ENCODE measurements at regions not wholly inside any gene's neighbourhood (a gene's known extent, or its start where the extent isn't known, plus 50 kb on each side); places are given as distances from the start of the nearest gene placed in this dataset.

- H3K27me3 ChIP-seq (ENCODE audit: control insufficient read depth in 3 of 3, insufficient read depth in 3 of 3, low read length in 2 of 3) = peaks cover 0 to 5% (median 0%) of the 10 kb centered on the region in 3 donors
- ATAC-seq (ENCODE audit: insufficient read depth, low FRiP score) (no peak), DNase-seq (no peak)
- H3K9ac ChIP-seq (ENCODE audit: insufficient read depth in 1 of 2, low read length in 2 of 2) = no peak overlapping the region
- no peak overlapping the region for H3K27ac ChIP-seq (ENCODE audit: low read depth in 1 of 2, low read length in 1 of 2)
- 82 to 84% methylated on average over 8 of the region's 8 CpGs for WGBS, 2 donors
- H3K9me3 ChIP-seq (ENCODE audit: control insufficient read depth in 4 of 4, insufficient read depth in 3 of 4, low read length in 3 of 4) = peaks cover 0 to 4% (median 0%) of the 10 kb centered on the region in 4 donors
- no peaks in the 10 kb centered on the region for H3K4me1 ChIP-seq (ENCODE audit: control insufficient read depth in 5 of 5, insufficient read depth in 5 of 5, low read length in 5 of 5)
- TF ChIP-seq, protein P1, sequence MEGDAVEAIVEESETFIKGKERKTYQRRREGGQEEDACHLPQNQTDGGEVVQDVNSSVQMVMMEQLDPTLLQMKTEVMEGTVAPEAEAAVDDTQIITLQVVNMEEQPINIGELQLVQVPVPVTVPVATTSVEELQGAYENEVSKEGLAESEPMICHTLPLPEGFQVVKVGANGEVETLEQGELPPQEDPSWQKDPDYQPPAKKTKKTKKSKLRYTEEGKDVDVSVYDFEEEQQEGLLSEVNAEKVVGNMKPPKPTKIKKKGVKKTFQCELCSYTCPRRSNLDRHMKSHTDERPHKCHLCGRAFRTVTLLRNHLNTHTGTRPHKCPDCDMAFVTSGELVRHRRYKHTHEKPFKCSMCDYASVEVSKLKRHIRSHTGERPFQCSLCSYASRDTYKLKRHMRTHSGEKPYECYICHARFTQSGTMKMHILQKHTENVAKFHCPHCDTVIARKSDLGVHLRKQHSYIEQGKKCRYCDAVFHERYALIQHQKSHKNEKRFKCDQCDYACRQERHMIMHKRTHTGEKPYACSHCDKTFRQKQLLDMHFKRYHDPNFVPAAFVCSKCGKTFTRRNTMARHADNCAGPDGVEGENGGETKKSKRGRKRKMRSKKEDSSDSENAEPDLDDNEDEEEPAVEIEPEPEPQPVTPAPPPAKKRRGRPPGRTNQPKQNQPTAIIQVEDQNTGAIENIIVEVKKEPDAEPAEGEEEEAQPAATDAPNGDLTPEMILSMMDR (IDR thresholded peaks at IDR 0.05; ENCODE audit: control extremely low read depth, extremely low read depth) = no peak
- H3K4me3 ChIP-seq = no peak overlapping the region
- H3K36me3 ChIP-seq (ENCODE audit: control insufficient read depth in 4 of 4, insufficient read depth in 4 of 4, low read length in 4 of 4) = no peaks in the 10 kb centered on the region
Measured at GRCh38 chr19:32231020-32231419, 114.4 kb upstream of the ZNF507 start.

GRCh38 chr19:32231691-32232090 is 113.7 kb upstream of the ZNF507 start:
- H3K9me3 ChIP-seq (ENCODE audit: control insufficient read depth in 4 of 4, insufficient read depth in 3 of 4, low read length in 3 of 4) = peaks cover 0 to 4% (median 0%) of the 10 kb centered on the region in 4 donors
- H3K36me3 ChIP-seq (ENCODE audit: control insufficient read depth in 4 of 4, insufficient read depth in 4 of 4, low read length in 4 of 4) = no peaks in the 10 kb centered on the region
- DNase-seq = no peak
- 87 to 94% methylated on average over 6 of the region's 6 CpGs for WGBS, 2 donors
- H3K27me3 ChIP-seq (ENCODE audit: control insufficient read depth in 3 of 3, insufficient read depth in 3 of 3, low read length in 2 of 3) = peaks cover 0 to 5% (median 0%) of the 10 kb centered on the region in 3 donors
- TF ChIP-seq, protein P1 (IDR thresholded peaks at IDR 0.05; ENCODE audit: control extremely low read depth, extremely low read depth) = no peak
- H3K4me3 ChIP-seq = no peak overlapping the region
- no peak overlapping the region for H3K27ac ChIP-seq (ENCODE audit: low read depth in 1 of 2, low read length in 1 of 2)
- ATAC-seq (ENCODE audit: insufficient read depth, low FRiP score) = no peak
- H3K9ac ChIP-seq (ENCODE audit: insufficient read depth in 1 of 2, low read length in 2 of 2) = no peak overlapping the region
- no peaks in the 10 kb centered on the region for H3K4me1 ChIP-seq (ENCODE audit: control insufficient read depth in 5 of 5, insufficient read depth in 5 of 5, low read length in 5 of 5)

DNA sequence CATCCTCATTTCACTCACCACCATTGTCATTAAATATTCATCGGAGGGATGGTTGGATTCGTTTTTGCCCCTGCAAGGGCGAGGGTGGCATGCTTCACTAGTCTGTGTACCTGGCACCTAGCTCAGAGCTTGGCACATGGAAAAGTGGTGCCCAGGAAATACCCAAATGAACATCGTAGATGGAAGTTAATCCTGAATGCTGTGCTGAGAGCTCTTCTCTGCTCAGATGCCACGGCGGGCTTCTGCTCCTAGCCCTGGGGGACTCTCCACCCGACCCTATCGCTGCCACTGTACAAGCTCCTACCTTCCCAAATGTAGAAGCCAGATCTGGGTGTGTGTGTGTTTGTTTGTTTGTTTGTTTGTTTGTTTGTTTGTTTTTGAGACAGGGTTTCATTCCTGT is 113.0 kb upstream of the ZNF507 start:
- Histone ChIP-seq H3K27me3 (ENCODE audit: control insufficient read depth in 3 of 3, insufficient read depth in 3 of 3, low read length in 2 of 3) (peaks cover 0 to 5% (median 0%) of the 10 kb centered on the region in 3 donors), H3K4me1 (ENCODE audit: control insufficient read depth in 5 of 5, insufficient read depth in 5 of 5, low read length in 5 of 5) (no peaks in the 10 kb centered on the region), H3K9ac (ENCODE audit: insufficient read depth in 1 of 2, low read length in 2 of 2) (no peak overlapping the region), H3K36me3 (ENCODE audit: control insufficient read depth in 4 of 4, insufficient read depth in 4 of 4, low read length in 4 of 4) (no peaks in the 10 kb centered on the region), H3K9me3 (ENCODE audit: control insufficient read depth in 4 of 4, insufficient read depth in 3 of 4, low read length in 3 of 4) (peaks cover 0 to 4% (median 0%) of the 10 kb centered on the region in 4 donors), H3K4me3 (no peak overlapping the region), H3K27ac (ENCODE audit: low read depth in 1 of 2, low read length in 1 of 2) (no peak overlapping the region)
- TF ChIP-seq, protein P1 (IDR thresholded peaks at IDR 0.05; ENCODE audit: control extremely low read depth, extremely low read depth) = no peak
- DNase-seq (no peak), ATAC-seq (ENCODE audit: insufficient read depth, low FRiP score) (no peak)
- WGBS, 2 donors = 89 to 95% methylated on average over 6 to 8 of the region's 8 CpGs

GRCh38 chr19:32233091-32233490 is 112.3 kb upstream of the ZNF507 start:
- ATAC-seq (ENCODE audit: insufficient read depth, low FRiP score) (no peak), DNase-seq (no peak)
- Histone ChIP-seq H3K9me3 (ENCODE audit: control insufficient read depth in 4 of 4, insufficient read depth in 3 of 4, low read length in 3 of 4) (peaks cover 0 to 5% (median 0%) of the 10 kb centered on the region in 4 donors), H3K36me3 (ENCODE audit: control insufficient read depth in 4 of 4, insufficient read depth in 4 of 4, low read length in 4 of 4) (no peaks in the 10 kb centered on the region), H3K4me3 (no peak overlapping the region), H3K27me3 (ENCODE audit: control insufficient read depth in 3 of 3, insufficient read depth in 3 of 3, low read length in 2 of 3) (peaks cover 0 to 5% (median 0%) of the 10 kb centered on the region in 3 donors), H3K4me1 (ENCODE audit: control insufficient read depth in 5 of 5, insufficient read depth in 5 of 5, low read length in 5 of 5) (no peaks in the 10 kb centered on the region), H3K9ac (ENCODE audit: insufficient read depth in 1 of 2, low read length in 2 of 2) (no peak overlapping the region), H3K27ac (ENCODE audit: low read depth in 1 of 2, low read length in 1 of 2) (no peak overlapping the region)
- TF ChIP-seq, protein P1 (IDR thresholded peaks at IDR 0.05; ENCODE audit: control extremely low read depth, extremely low read depth) = no peak
- WGBS, 2 donors = 50 to 59% methylated on average over 6 of the region's 6 CpGs

Measured in lung (tissue), 11 donors.